Left lung (tissue), 4 donors: ENCODE measurements at regions not wholly inside any gene's neighbourhood (a gene's known extent, or its start where the extent isn't known, plus 50 kb on each side); places are given as distances from the start of the nearest gene placed in this dataset.
A peak's percentile ranks its signal among the peaks of the same experiment; 100 is the strongest.

Source experiments
- ATAC-seq: fragments of 200-7000 bp; cut with Tn5 transposase; one replicate; pipeline ENCODE4 v1.9.1; 2020; ENCODE audit warnings: moderate library complexity
- DNase-seq, 4 donors: peaks; one replicate each; pipeline ENCODE4 v3.0.0-alpha.2; 2013 to 2020
- H3K27ac ChIP-seq, 2 donors: fragments of 200-600 bp; sonication (generic) in 1 of 2; one replicate each; pipeline versions ENCODE4 v1.5.0 to v1.8.0; 2020 to 2021
- H3K27me3 ChIP-seq, 2 donors: fragments of 200-600 bp; sonication (generic) in 1 of 2; one replicate each; pipeline versions ENCODE4 v1.5.0 to v1.8.0; 2020 to 2021
- H3K36me3 ChIP-seq, 2 donors: fragments of 200-600 bp; sonication (generic) in 1 of 2; one replicate each; pipeline versions ENCODE4 v1.5.0 to v1.8.0; 2020 to 2021
- H3K4me1 ChIP-seq, 2 donors: fragments of 200-600 bp; one replicate each; pipeline ENCODE4 v1.8.0; 2021
- H3K4me3 ChIP-seq, 2 donors: fragments of 200-600 bp; sonication (generic) in 1 of 2; one replicate each; pipeline versions ENCODE4 v1.5.0 to v1.8.0; 2020 to 2021; ENCODE audit warnings: mild to moderate bottlenecking in 1 of 2
- H3K9me3 ChIP-seq, 2 donors: fragments of 200-600 bp; sonication (generic) in 1 of 2; one replicate each; pipeline versions ENCODE4 v1.5.0 to v1.8.0; 2020 to 2021
- CTCF ChIP-seq, 2 donors: fragments of 200-600 bp; sonication (generic) in 1 of 2; IDR thresholded peaks; one replicate each; pipeline versions ENCODE4 v1.5.0 to v1.8.0; 2021; ENCODE audit warnings: antibody characterized with exemption in 2 of 2
- intact Hi-C, 2 donors: fragments of 100-400 bp; cut with DNase I; formaldehyde crosslinking; loops; one replicate each; pipeline versions ENCODE4 v1.11.2 to v1.14.2; 2022
- donor health status: DM: no; HTN: yes; CAD: no.
- donor health status: DM: no; HTN: no; CAD: no.

GRCh38 chr11:23179609-23180008 lies 319.3 kb upstream of the CCDC179 start:
- no peak for ATAC-seq
- intact Hi-C loops, result no loop called here
- H3K4me1 ChIP-seq, result no peaks in the 10 kb centered on the region
- no peaks in the 10 kb centered on the region for H3K36me3 ChIP-seq
- H3K4me3 ChIP-seq, result no peak overlapping the region
- no peak overlapping the region for H3K27ac ChIP-seq
- no peaks in the 10 kb centered on the region for H3K27me3 ChIP-seq
- H3K9me3 ChIP-seq, result peaks cover 0 to 2% of the 10 kb centered on the region in 2 donors
- no peak for TF ChIP-seq CTCF (IDR thresholded peaks at IDR 0.05)
- DNase-seq, result no peak

GRCh38 chr11:23181022-23181807 lies 320.9 kb upstream of the CCDC179 start:
- Histone ChIP-seq H3K27me3 (no peaks in the 10 kb centered on the region), H3K4me1 (no peaks in the 10 kb centered on the region), H3K36me3 (no peaks in the 10 kb centered on the region), H3K9me3 (peaks cover 0 to 2% of the 10 kb centered on the region in 2 donors), H3K27ac (no peak overlapping the region), H3K4me3 (no peak overlapping the region)
- ATAC-seq (no peak), DNase-seq (no peak)
- no peak for TF ChIP-seq CTCF (IDR thresholded peaks at IDR 0.05)
- intact Hi-C loops, result no loop called here

GRCh38 chr11:23192256-23192655 lies 332.0 kb upstream of the CCDC179 start:
- intact Hi-C loops, result no loop called here
- Histone ChIP-seq H3K9me3 (no peaks in the 10 kb centered on the region), H3K27ac (no peak overlapping the region), H3K27me3 (no peaks in the 10 kb centered on the region), H3K4me1 (no peaks in the 10 kb centered on the region), H3K36me3 (no peaks in the 10 kb centered on the region), H3K4me3 (no peak overlapping the region)
- no peak for TF ChIP-seq CTCF (IDR thresholded peaks at IDR 0.05)
- ATAC-seq (no peak), DNase-seq (peak in 1 of 4 donors; percentile 28)

- no peak for DNase-seq
- no peak for ATAC-seq
- Histone ChIP-seq H3K27me3 (no peaks in the 10 kb centered on the region), H3K36me3 (no peaks in the 10 kb centered on the region), H3K4me3 (no peak overlapping the region), H3K9me3 (peaks cover 0 to 30% of the 10 kb centered on the region in 2 donors), H3K4me1 (no peaks in the 10 kb centered on the region), H3K27ac (no peak overlapping the region)
- intact Hi-C loops, result no loop called here
- no peak for TF ChIP-seq CTCF (IDR thresholded peaks at IDR 0.05)
Measured at GRCh38 chr11:23201936-23202522, 341.8 kb upstream of the CCDC179 start.

GRCh38 chr11:23202611-23203010 lies 342.3 kb upstream of the CCDC179 start:
- intact Hi-C loops, result no loop called here
- Histone ChIP-seq H3K4me1 (no peaks in the 10 kb centered on the region), H3K27me3 (no peaks in the 10 kb centered on the region), H3K9me3 (peaks cover 0 to 29% of the 10 kb centered on the region in 2 donors), H3K27ac (no peak overlapping the region), H3K4me3 (no peak overlapping the region), H3K36me3 (no peaks in the 10 kb centered on the region)
- DNase-seq, result no peak
- no peak for ATAC-seq
- TF ChIP-seq CTCF (IDR thresholded peaks at IDR 0.05), result no peak
